NCI-H187 treated with DMSO at 0.1 percent for 48 hours (cell line): ENCODE measurements at regions not wholly inside any gene's neighbourhood (a gene's known extent, or its start where the extent isn't known, plus 50 kb on each side); places are given as distances from the start of the nearest gene placed in this dataset.

Experiments used
- DNase-seq: peaks from one replicate; lab custom pipeline; 2025; lab: John Stamatoyannopoulos, UW

DNA sequence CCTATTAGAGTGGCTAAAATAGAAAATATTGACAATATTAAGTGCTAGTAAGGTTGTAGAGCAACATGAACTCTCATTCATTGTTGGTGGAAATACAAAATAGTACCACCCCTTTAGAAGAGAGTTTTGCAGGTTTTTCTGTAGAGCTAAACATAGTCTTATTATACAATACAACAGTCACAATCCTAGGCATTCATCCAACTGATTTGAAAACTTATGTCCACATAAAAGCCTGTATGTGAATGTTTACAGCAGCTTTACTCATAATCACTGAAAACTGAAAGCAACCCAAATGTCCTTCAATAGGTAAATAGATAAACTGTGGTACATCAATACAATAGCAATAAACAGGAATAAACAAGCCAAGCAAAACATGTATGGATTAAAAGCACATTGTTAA is 127.2 kb upstream of the PRNP start:
- DNase-seq: no peak

DNA sequence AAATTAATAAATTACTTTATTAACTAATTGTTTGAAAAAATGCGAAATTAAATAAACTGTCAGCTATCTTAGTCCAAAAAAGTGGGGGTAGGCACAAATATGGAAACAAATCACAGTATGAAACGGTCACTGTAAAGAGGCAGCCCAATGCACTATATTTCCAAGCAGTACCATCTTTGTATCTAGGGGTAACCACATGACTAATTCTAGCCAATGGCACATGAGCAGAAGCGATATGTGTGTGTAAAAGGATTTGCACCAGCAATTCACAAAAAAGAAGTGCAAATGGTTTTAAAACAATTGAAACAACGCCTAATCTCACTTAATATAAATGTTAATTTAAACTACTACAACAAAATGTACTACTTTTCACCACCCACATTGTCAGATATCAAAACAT is 129.5 kb upstream of the PRNP start:
- no peak for DNase-seq

DNA sequence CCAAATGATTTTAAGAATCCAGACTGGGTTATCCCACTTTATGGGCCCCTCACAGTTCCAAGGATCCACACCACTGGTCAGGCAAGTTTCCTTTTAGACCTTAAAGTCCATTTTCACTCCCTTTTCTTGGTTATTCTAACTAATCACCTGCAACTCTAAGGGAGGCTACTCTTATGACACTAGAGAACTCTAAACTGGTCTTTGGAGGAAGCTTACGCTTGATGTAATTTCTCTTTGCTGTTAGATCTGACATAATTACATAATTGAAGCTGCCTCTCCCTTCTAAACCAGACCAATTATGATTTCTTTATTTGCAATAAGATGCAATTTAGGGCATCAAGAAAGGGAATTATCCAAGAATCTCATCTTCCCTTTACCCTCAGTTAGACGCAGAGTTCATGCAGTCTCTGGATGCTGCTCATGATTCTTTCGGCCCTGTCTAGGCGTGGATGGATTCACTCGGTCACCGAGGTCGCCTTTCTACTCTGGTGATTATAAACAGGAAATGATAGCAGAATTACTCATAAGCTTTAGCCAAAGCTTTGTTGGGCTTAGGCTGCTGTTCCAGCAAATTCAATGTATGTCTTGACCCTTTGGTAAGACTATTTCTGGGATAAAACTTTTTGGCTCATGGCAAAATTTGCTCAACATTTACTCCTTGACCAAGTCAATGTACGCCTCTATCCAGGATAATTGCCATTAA is 130.9 kb upstream of the PRNP start:
- no peak for DNase-seq

DNA sequence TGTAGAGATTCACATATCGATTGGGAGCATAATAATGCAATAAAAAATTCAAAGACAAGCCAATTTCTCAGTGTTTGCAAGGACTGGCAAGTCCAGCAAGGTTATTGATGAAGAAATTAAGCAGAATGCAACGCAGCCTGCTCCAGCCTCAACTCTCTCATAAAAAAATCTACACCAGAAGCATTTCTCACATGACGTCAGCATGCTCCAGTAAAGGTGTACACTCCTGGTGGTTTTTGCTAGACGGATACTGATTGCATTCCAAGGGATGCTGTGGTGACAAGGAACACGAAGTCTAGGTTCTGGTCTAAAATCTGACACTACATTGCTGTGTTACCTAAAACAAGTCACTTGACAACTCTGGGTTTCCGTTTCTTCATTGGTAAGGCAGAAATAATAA is 131.9 kb upstream of the PRNP start:
- DNase-seq: no peak

DNA sequence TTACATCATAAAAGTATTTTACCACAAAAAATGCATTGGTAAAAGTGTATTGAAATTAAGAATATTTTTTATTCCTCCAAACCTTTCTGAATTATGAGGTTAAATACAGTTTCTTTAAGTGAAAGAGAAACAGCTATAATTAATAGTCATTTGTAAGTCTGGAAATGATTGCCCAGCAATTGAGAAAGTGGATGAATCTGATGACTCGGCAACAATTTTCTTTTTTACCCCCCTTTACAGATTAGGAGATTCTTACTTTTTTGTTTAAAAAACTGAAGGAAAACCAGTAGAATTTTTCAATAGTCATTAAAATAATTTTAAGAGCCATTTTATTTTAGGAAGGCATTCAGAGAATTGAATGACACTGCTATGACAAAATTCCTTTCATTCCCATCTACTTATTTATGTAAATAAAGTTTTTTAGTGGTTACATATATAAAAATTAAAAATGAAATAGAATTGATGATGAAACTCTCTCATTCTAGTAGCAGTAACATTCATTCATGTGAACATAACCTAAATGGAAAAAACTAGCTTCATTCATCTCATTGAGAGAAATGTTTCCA is 134.1 kb upstream of the PRNP start:
- no peak for DNase-seq

DNA sequence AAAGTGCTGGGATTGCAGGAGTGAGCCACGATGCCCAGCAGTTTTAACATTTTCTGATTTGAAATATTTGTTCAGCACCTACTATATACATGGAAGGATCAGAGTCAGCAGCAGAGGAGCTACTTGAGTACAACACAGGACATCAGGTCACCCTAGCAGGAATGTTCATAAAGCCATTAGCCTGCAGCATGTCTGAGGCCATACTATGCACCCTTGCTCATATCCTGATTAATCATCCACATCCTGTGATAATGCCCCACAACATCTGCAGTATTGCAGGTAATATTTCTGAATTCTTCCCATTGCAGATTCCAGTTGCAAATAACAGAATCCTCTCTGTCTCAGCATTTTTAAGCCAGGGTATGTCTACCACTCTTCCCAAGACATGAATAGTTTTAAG is 135.5 kb upstream of the PRNP start:
- DNase-seq: no peak

DNA sequence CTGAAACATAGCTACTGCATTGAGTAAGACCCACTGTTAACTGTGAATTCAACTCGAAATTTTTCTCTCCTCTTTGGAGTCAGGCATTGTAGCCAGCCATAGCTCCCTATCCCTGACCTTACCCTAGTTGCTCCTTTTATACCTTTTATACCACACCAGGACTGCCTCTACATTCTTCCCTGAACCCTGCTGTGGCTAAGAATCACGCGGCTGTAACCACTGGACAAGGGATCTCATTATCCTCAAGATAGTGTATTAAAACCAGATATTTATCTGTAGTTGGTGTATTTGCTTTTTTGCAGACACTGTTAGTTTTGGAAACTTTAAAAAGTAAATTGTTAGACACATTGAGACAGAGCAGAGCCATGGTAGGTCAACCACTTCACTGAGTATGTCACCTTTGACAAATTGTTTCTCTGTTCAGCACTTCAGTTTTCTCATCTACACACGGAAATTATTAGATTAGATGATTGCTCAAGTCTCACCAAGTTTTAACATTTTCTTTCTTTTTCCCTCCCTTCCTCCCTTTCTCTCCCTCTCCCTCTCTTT is 136.5 kb upstream of the PRNP start:
- no peak for DNase-seq

DNA sequence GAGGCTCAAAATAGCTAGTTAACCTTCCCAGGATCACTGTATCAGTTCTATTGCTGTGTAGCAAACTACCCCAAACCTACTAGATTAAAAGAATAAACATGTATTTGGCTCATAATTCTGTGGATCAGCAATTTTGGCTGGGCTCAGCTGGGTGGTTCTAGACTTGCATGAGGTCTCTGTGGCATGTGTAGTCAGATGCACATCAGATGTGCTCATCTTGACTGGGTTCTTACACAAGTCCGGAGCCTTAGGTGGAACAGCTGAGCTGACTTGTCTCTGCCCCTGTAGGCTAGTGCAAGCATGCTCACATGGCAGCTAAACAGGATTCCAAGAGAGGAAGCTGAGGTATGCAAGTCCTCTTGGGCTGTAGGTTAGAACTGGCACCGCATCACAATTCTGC is 137.7 kb upstream of the PRNP start:
- no peak for DNase-seq

DNA sequence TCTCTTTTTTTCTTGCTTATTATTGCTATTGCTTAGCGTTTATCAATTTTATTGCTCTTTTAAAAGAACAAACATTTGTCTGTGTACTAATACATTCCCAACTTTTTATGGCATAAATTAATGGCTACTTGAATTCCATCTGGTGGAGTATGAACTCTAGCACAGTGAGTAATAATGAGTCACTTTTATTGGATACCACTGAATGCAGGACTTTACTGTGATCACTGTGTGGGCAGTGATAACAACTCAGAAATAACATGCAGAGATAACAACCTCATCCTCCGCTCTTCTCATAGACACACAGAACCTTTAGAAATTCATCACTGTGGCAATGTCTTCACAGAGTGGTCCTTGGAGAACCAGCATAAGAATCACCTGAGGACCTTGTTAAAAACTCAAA is 139.5 kb upstream of the PRNP start:
- DNase-seq: no peak

DNA sequence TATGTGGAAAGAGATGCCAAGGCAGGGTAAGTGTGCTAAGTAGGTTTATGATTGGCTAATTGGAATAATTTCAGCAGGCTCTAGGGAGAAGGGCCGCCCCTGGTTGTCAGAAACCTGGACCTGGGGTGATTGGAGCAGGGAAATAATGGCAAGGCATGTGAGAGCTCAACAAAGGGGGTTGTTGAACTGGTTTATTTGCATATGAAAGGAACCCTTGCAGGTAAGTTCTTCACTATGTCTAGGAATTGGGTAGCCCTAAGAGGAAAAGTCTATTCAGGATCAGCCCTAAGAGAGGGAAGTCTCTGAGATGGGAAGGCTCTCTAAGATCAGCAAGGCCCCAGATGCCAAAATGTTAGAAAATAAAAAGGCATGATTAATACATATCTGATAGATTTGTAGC is 139.9 kb upstream of the PRNP start:
- no peak for DNase-seq

DNA sequence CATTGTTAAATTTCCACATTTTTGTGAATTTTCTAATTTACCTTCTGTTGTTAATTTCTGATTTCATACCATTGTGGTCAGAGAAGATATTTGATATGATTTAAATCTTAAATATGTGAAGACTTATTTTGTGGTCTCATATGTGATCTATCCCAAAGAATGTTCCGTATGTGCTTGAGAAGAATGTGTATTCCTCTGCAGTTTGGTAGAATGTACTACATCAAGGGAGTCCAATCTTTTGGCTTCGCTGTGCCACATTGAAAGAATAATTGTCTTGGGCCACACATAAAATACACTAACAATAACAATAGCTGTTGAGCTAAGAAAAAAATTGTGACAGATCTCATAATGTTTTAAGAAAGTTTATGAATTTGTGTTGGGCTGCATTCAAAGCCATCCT is 140.7 kb upstream of the PRNP start:
- DNase-seq: no peak

DNA sequence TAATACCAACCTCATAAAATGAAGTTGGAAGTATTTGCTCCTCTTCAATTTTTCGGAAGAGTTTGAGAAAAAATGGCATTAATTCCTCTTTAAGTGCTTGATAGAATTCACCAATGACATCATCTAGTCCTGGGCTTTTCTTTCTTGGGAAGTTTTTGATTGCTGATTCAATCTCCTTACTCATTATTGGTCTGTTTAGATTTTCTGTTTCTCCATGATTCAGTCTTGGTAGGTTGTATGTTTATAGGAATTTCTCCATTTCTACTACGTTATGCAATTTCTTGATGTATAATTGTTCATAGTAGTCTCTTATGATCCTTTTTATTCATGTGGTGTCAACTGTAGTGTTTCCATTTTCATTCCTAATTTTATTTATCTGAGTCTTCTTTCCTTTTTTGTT is 141.5 kb upstream of the PRNP start:
- DNase-seq: no peak

DNA sequence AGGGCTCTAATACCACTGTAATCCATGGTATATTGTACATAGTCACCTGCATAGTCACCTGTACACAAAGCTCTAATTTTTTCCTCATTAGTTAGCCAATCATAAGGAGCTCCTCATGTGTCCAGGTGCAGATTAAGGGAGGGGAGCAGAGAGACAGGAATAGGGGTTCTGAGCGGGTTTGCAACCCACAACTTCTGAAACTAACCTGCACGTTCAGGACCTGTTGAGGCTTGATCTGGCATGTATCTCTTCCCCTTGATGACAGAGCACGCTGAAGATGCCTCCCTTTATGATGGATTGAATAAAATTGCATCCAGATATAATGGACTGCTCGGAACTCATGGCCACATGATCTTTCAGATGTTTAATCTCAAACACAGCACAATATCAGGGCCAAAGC is 144.0 kb upstream of the PRNP start:
- no peak for DNase-seq

DNA sequence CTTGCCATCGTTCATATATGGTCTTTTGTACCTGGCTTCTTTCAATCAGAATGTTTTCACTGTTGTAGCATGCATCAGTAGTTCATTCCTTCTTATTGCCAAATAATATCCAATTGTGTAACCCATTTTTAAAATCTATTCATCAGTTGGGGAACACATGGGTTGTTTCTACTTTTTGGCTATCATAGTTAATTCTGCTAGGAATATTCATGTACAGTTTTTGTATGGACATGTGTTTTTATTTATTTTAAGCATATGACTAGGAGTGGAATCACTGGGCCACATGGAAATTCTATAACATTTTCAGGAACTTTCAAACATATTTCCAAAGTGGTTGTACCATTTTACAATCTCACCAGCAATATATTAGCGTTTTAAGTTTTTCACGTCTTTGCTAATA is 151.9 kb upstream of the PRNP start:
- no peak for DNase-seq

DNA sequence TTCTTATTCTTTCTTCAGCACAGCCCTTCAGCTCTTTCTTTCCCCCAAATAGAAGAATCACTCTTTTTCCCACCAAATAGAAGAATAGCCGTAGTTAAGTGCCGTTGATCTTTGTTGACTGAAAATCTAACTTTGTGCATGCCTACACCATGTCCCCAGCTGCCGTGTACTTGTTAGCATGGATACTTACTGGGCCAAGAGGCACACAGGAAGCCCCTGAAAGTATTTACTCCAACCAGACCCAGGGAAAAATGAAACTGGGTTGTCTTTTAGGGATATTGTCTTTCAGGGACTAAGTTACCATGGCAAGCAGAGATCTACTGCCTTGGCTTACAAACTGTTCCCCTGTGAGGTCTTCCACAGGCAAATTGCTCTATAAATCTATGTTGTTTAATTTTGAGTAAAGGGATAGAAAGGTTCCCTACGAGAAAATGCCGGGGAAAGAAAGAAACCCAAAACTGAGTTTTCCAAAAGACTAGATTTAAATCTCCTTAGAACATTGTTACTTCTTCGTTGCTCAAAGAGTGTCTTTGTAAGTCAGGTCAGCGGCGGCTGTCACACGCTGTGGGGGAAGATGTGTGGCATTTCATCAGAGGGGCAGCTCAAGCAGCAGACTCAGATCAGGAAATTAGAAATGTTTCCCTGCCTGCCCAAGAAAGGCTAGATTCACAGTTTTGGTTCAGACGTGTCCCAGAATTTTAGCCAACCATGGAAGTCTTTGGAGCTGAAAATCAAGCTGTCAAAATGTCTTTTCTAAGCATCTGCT is 152.7 kb upstream of the PRNP start:
- no peak for DNase-seq

DNA sequence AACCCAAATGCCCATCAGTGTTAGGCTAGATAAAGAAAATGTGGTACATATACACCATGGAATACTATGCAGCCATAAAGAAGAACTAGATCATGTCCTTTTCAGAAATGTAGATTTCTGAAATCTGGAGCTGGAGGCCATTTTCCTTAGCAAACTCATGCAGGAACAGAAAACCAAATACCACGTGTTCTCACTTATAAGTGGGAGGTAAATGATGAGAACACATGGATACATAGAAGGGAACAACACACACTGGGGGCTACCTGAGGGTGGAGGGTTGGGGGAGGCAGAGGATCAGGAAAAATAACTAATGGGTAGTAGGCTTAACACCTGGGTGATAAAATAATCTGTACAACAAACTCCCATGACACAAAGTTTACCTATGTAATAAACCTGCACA is 153.5 kb upstream of the PRNP start:
- no peak for DNase-seq

DNA sequence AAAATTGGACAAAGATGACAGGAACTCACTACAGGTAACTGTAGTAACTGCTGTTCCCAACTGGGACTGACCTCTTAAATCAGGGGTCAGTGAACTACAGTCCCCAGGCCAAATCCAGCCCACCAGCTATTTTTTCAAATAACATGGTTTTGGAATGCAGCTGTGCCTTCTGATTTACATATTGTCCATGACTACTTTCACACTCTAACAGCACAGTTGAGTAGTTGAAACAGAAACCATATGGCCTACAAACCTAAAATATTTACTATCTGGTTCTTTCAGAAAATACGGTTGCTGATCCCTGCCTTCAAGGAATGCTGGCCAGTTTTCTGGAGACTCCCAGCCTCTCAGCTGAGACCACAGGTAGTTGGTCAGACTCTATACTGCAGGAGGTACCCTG is 161.5 kb upstream of the PRNP start:
- DNase-seq: no peak

DNA sequence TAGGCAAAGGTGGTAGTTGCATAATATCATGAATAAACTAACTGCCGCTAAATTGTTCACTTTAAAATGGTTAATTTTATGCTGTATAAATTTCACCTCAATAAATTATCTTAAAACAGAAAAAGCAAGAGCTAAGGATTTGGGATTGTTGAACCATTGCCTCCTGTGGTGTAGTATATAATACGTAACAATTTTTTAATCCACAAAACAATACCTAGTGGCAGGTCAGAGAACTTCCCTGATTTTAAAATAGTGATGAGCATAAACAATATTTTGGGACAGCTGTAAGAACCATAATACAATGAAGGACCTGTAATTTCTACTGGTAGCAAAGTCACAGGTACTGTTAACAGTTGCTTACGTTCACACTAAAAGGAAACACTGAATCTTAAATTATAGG is 161.9 kb upstream of the PRNP start:
- DNase-seq: no peak

DNA sequence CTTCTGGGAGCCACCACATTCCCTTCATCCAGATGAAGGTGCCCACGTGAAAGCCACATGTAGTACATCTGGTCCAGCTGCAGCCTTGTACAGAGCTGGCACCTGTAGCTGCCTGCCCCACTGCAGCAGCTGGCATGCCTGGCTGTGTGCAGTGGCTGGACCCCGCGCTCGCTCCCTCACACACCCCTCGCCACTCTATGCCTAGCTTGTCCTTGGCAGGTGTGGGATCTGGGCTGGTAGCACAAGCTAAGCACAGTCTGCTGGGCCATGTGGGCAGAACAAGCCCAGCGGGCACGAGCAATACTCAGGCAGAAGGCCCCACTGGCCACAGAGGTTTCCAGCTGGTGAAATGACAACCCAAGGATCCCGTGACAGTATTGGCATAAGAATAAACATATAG is 163.9 kb upstream of the PRNP start:
- DNase-seq: no peak

DNA sequence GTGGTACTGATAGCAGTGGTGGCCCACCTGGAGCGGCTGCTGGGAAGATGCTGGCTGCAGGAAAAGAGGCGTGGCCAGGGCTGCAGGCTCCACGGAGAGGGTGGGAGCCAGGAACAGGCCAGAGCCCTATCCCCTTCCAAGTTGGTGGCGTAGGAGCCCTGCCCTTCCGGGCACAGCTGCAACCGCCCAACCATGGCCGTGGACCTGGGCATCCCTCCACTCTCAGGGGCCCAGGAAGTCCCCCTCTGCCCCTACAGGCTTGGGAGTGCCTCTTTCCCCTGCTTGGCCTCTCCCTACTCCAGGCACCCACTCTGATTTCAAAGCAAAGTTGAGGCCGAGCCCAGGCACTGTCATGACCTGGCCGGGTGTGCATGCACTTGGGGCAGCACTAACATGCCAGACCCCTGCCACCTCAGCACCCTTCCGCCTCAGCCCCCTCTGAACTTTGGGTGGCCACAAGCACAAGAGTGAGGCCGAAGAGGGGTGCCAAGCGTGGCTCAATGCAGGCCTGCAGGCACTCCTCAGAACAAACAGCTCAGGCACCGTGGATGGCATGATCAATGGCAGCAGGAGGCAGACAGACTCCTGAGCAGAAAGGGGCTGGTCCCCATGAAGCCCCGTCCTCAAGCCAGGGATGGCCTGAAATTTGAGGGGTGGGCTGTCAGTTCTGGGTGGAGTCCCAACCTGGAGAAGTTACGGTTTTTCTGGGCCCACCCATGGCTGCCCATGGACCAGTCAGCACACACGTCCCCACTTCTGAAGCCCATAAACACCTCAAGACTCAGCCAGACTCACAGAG is 164.9 kb upstream of the PRNP start:
- DNase-seq: no peak

DNA sequence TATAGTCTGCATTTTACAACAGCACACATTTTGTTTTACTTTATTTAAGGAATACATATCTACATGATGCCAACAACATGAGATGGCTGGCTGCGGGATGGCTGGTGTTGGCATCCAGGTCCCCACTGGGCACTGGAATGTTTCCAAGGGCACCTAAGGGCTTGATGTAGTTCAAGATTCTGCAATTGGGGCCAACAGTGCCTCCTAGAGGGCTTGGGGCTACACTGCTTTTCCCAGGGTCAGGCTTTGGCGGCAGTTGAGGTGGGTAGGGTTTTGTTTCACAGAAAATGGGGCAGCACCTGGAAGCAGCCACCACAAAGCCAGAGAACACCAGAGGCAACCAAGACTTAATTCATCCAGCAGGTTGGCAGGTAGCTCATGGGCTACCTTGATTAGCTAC is 166.7 kb upstream of the PRNP start:
- no peak for DNase-seq

DNA sequence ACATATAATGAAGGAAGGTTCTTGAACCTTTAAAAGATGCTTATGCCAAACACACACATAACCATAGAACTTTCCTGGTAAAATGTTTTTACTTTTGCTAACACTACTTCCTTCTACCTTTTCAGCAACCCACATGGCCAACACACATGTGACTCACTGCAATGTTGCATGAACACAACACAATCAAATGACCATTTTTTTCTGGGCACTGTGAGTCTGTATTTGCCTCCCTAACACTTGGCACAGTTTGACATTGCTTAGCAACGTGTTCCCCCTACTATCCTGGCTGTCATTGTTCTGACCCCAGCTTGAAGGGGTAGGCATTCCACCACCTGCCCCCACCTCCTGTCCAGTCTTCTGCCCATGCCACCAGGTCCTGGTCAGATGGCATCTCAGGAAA is 169.4 kb upstream of the PRNP start:
- no peak for DNase-seq

DNA sequence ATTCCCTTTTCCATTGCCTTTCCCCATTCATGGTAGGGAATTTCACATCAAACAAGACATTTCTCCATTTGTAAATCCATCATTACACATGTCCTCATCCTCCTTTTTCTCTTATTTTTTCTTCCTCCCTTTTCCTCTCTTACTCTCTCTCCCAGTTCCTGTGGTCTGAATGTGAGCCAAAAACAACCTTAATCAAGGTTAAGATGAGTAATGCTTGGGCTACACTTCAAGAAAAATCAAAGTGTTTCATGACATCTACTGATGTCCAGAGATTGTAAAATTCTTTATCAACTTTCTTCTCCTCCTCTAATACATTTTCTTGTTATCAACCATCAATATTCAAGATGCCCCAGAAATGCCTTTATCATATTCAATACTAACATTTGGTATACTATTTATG is 172.5 kb upstream of the PRNP start:
- DNase-seq: no peak
